Neural cell (in vitro differentiated cells): ENCODE measurements at regions not wholly inside any gene's neighbourhood (a gene's known extent, or its start where the extent isn't known, plus 50 kb on each side); places are given as distances from the start of the nearest gene placed in this dataset.

Source experiments
- H2AFZ ChIP-seq: fragments of 200-600, 300-800 bp; sonication (generic), shearing (Covaris generic); 2 replicates; pipeline ENCODE4 v1.6.0; 2014; ENCODE audit warnings: low read depth, mild to moderate bottlenecking, antibody characterized with exemption, low read length, moderate library complexity
- H3F3A ChIP-seq: fragments of 200-600 bp; shearing (Covaris generic); 2 replicates; pipeline ENCODE4 v1.6.1; 2016; ENCODE audit warnings: mild to moderate bottlenecking, moderate library complexity, mixed read lengths, antibody characterized with exemption, low read length; ENCODE audit not compliant: insufficient read depth, poor library complexity, severe bottlenecking
- H3K27ac ChIP-seq: fragments of 200-600, 300-800 bp; sonication (generic), shearing (Covaris generic); 2 replicates; pipeline ENCODE4 v1.5.1; 2014; ENCODE audit warnings: mild to moderate bottlenecking, low read length, moderate library complexity
- H3K27me3 ChIP-seq: fragments of 300-800, 200-600 bp; sonication (generic), shearing (Covaris generic); 2 replicates; pipeline ENCODE4 v1.6.0; 2014; ENCODE audit warnings: mild to moderate bottlenecking, low read depth, low read length, moderate library complexity; ENCODE audit not compliant: insufficient read depth
- H3K36me3 ChIP-seq: fragments of 300-800, 200-600 bp; sonication (generic), shearing (Covaris generic); 2 replicates; pipeline ENCODE4 v1.5.1; 2014; ENCODE audit warnings: mild to moderate bottlenecking, antibody characterized with exemption, low read length, moderate library complexity; ENCODE audit not compliant: insufficient read depth
- H3K4me2 ChIP-seq: fragments of 300-800, 200-600 bp; sonication (generic), shearing (Covaris generic); 2 replicates; pipeline ENCODE4 v1.6.0; 2014; ENCODE audit warnings: mild to moderate bottlenecking, low read length
- H3K4me3 ChIP-seq: fragments of 300-800, 200-600 bp; sonication (generic), shearing (Covaris generic); 2 replicates; pipeline ENCODE4 v1.5.1; 2014; ENCODE audit warnings: mild to moderate bottlenecking, low read length, moderate library complexity
- H3K79me2 ChIP-seq: fragments of 200-600 bp; shearing (Covaris generic); replicated peaks from 2 replicates; pipeline ENCODE4 v1.6.0; 2014; ENCODE audit warnings: mild to moderate bottlenecking, low read length, moderate library complexity; ENCODE audit not compliant: insufficient read depth
- H3K9ac ChIP-seq: fragments of 300-800, 200-600 bp; sonication (generic), shearing (Covaris generic); 2 replicates; pipeline ENCODE4 v1.6.1; 2016; ENCODE audit warnings: mild to moderate bottlenecking, low read length, mixed read lengths
- H3K9me2 ChIP-seq: fragments of 200-600 bp; shearing (Covaris generic); 2 replicates; pipeline ENCODE4 v1.6.1; 2016; ENCODE audit warnings: mild to moderate bottlenecking, low read length, mixed read lengths; ENCODE audit not compliant: insufficient read depth
- H3K9me3 ChIP-seq: fragments of 200-600, 300-800 bp; sonication (generic), shearing (Covaris generic); 2 replicates; pipeline ENCODE4 v1.6.1; 2016; ENCODE audit warnings: mild to moderate bottlenecking, mixed run types, low read length, moderate library complexity, mixed read lengths
- H4K20me1 ChIP-seq: fragments of 200-600 bp; shearing (Covaris generic); 2 replicates; pipeline ENCODE4 v1.6.1; 2016; ENCODE audit warnings: mild to moderate bottlenecking, mixed run types; ENCODE audit not compliant: insufficient read depth
- EP300 ChIP-seq: fragments of 450-650 bp; conservative IDR thresholded peaks from 2 replicates; pipeline ENCODE4 v1.6.1; 2014; ENCODE audit warnings: antibody characterized with exemption, mild to moderate bottlenecking, moderate library complexity; ENCODE audit not compliant: poor library complexity, severe bottlenecking
- EZH2 ChIP-seq: fragments of 200-600, 300-800 bp; shearing (Covaris generic), sonication (generic); IDR thresholded peaks from 2 replicates; pipeline ENCODE4 v1.6.1; 2014; ENCODE audit warnings: antibody characterized with exemption, low read length, borderline replicate concordance, mild to moderate bottlenecking; ENCODE audit not compliant: insufficient read depth, poor library complexity, severe bottlenecking
- MXI1 ChIP-seq: fragments of 450-650 bp; conservative IDR thresholded peaks from 2 replicates; pipeline ENCODE4 v1.6.1; 2014; ENCODE audit warnings: antibody characterized with exemption, mild to moderate bottlenecking; ENCODE audit not compliant: poor library complexity, severe bottlenecking
- POLR2AphosphoS5 ChIP-seq: IDR thresholded peaks from 2 replicates; pipeline ENCODE4 v1.6.1; 2012
- RAD21 ChIP-seq: fragments of 450-650 bp; conservative IDR thresholded peaks from 2 replicates; pipeline ENCODE4 v1.6.1; 2014; ENCODE audit warnings: antibody characterized with exemption, mild to moderate bottlenecking, moderate library complexity
- SMC3 ChIP-seq: fragments of 450-650 bp; conservative IDR thresholded peaks from 2 replicates; pipeline ENCODE4 v1.6.1; 2014; ENCODE audit warnings: antibody characterized with exemption, mild to moderate bottlenecking, moderate library complexity; ENCODE audit not compliant: poor library complexity
- TAF1 ChIP-seq: IDR thresholded peaks from 2 replicates; pipeline ENCODE4 v1.6.1; 2012; ENCODE audit warnings: low read depth
- TF ChIP-seq, protein P1 (sequence below): fragments of 450-650 bp; IDR thresholded peaks from 2 replicates; pipeline ENCODE4 v1.5.1; 2014; ENCODE audit warnings: antibody characterized with exemption, mild to moderate bottlenecking, moderate library complexity; ENCODE audit not compliant: poor library complexity, severe bottlenecking
- TF ChIP-seq, protein P2 (sequence below): IDR thresholded peaks from 2 replicates; pipeline ENCODE4 v1.6.1; 2012; ENCODE audit warnings: borderline replicate concordance

DNA sequence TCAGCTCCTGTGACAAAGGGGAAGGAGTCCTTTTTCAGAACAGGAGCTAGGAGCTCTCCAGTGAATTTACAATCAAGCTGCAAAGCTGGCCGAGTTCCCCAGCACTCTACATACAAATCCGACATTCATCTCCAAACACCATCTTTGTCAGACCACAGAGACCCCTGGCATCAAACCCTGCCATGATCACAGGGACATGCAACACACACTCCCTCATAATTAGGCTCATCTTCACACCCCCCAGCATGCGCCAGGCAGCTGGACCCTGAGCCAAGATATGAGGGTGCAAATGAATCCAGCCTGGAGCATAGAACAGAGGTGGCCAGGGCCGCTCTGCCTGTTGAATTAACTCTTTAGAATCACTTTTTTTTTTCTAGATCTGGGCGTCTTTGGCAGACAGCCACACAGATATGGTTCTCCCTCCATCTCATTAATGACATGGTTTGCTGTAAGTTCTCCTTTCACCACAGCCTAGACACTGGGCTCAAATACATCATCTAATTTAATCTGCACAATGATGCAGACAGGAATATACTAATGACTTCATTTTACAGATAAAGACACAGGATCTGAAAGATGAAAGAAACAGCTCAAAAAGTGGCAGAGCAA is 366.3 kb downstream of the NPIPA8 start:
- H3K27ac ChIP-seq, result no peak overlapping the region
- H3K4me2 ChIP-seq, result no peak overlapping the region
- no peak overlapping the region for H2AFZ ChIP-seq
- H3K4me3 ChIP-seq, result no peak overlapping the region
- no peaks in the 10 kb centered on the region for H4K20me1 ChIP-seq
- H3K36me3 ChIP-seq, result no peaks in the 10 kb centered on the region
- H3K9me3 ChIP-seq, result no peaks in the 10 kb centered on the region
- no peaks in the 10 kb centered on the region for H3K79me2 ChIP-seq
- no peaks in the 10 kb centered on the region for H3K9me2 ChIP-seq
- no peak for TF ChIP-seq EP300
- H3F3A ChIP-seq, result no peaks in the 10 kb centered on the region
- H3K9ac ChIP-seq, result no peak overlapping the region
- H3K27me3 ChIP-seq, result no peaks in the 10 kb centered on the region

DNA sequence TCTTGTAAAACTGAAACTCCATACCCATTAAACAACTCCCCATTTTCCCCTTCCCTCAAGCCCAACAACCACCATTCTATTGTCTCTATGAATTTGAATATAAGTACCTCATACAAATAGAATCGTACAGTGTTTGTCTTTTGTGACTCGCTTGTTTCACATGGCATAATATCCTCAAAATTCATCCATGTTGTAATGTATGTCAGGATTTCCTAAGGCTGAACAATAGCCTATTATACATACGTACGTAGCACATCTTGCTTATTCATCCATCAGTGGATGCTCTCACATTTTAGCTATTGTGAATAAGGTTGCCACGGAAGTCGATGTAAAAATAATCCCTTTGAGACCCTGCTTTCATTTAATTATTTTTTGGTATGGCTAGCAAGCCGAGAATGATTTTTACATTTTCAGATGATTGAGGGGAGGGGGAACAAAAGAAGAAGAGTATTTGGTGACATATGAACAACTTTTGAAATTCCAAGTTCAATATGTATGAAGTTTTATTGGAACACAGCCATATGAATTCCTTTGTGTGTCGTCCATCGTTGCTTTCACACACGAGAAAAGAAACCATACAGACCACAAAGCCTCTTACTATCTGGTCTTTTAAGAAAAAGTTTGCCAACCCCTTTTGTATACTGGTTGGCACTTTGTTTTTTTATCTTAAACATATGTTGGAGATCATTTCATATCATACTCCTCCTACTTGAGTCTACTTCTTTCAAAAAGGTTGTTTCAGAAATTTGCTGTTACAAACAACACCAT is 371.2 kb downstream of the NPIPA8 start:
- Histone ChIP-seq H2AFZ (no peak overlapping the region), H3F3A (no peaks in the 10 kb centered on the region), H3K27me3 (no peaks in the 10 kb centered on the region), H3K4me2 (no peak overlapping the region), H3K36me3 (no peaks in the 10 kb centered on the region), H3K9ac (no peak overlapping the region), H3K9me2 (no peaks in the 10 kb centered on the region), H4K20me1 (no peaks in the 10 kb centered on the region), H3K4me3 (no peak overlapping the region), H3K9me3 (no peaks in the 10 kb centered on the region), H3K27ac (peak overlapping the region; percentile 4), H3K79me2 (no peaks in the 10 kb centered on the region)
- TF ChIP-seq EP300, result no peak
- TF ChIP-seq, protein P1, sequence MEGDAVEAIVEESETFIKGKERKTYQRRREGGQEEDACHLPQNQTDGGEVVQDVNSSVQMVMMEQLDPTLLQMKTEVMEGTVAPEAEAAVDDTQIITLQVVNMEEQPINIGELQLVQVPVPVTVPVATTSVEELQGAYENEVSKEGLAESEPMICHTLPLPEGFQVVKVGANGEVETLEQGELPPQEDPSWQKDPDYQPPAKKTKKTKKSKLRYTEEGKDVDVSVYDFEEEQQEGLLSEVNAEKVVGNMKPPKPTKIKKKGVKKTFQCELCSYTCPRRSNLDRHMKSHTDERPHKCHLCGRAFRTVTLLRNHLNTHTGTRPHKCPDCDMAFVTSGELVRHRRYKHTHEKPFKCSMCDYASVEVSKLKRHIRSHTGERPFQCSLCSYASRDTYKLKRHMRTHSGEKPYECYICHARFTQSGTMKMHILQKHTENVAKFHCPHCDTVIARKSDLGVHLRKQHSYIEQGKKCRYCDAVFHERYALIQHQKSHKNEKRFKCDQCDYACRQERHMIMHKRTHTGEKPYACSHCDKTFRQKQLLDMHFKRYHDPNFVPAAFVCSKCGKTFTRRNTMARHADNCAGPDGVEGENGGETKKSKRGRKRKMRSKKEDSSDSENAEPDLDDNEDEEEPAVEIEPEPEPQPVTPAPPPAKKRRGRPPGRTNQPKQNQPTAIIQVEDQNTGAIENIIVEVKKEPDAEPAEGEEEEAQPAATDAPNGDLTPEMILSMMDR, result no peak
- no peak for TF ChIP-seq SMC3
- TF ChIP-seq TAF1, result no peak
- TF ChIP-seq EZH2, result no peak
- TF ChIP-seq POLR2AphosphoS5, result no peak
- TF ChIP-seq, protein P2, sequence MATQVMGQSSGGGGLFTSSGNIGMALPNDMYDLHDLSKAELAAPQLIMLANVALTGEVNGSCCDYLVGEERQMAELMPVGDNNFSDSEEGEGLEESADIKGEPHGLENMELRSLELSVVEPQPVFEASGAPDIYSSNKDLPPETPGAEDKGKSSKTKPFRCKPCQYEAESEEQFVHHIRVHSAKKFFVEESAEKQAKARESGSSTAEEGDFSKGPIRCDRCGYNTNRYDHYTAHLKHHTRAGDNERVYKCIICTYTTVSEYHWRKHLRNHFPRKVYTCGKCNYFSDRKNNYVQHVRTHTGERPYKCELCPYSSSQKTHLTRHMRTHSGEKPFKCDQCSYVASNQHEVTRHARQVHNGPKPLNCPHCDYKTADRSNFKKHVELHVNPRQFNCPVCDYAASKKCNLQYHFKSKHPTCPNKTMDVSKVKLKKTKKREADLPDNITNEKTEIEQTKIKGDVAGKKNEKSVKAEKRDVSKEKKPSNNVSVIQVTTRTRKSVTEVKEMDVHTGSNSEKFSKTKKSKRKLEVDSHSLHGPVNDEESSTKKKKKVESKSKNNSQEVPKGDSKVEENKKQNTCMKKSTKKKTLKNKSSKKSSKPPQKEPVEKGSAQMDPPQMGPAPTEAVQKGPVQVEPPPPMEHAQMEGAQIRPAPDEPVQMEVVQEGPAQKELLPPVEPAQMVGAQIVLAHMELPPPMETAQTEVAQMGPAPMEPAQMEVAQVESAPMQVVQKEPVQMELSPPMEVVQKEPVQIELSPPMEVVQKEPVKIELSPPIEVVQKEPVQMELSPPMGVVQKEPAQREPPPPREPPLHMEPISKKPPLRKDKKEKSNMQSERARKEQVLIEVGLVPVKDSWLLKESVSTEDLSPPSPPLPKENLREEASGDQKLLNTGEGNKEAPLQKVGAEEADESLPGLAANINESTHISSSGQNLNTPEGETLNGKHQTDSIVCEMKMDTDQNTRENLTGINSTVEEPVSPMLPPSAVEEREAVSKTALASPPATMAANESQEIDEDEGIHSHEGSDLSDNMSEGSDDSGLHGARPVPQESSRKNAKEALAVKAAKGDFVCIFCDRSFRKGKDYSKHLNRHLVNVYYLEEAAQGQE, result no peak
- no peak for TF ChIP-seq MXI1
- no peak for TF ChIP-seq RAD21
